Right lobe of liver (tissue), 4 donors: ENCODE measurements at regions not wholly inside any gene's neighbourhood (a gene's known extent, or its start where the extent isn't known, plus 50 kb on each side); places are given as distances from the start of the nearest gene placed in this dataset.

Experiments used
- CTCF ChIP-seq, 4 donors: fragments of 200-600 bp in 3 of 4; fragments of 450-650 bp in 1 of 4; IDR thresholded peaks; one replicate each; pipeline versions ENCODE4 v1.5.1 to v1.8.0; 2016 to 2022; ENCODE audit warnings: antibody characterized with exemption in 4 of 4, mild to moderate bottlenecking in 2 of 4
- POLR2A ChIP-seq: fragments of 450-650 bp; IDR thresholded peaks from one replicate; pipeline ENCODE4 v1.6.1; 2017; ENCODE audit warnings: antibody characterized with exemption, mild to moderate bottlenecking
- donor health status: DM: no; HTN: no; CAD: no.
- donor health status: DM: no; HTN: no; CAD: no.
- donor health status: DM: no; HTN: yes; CAD: no.

GRCh38 chr4:123315617-123316016 is 81.0 kb upstream of the SPRY1 start:
- TF ChIP-seq POLR2A (no peak), CTCF (IDR thresholded peaks at IDR 0.05) (no peak)
